NCI-H446 (cell line): ENCODE measurements at regions not wholly inside any gene's neighbourhood (a gene's known extent, or its start where the extent isn't known, plus 50 kb on each side); places are given as distances from the start of the nearest gene placed in this dataset.
A peak's percentile ranks its signal among the peaks of the same experiment; 100 is the strongest.
"Not testable (repeated sequence)": the region's sequence is repeated elsewhere in the genome, so short reads cannot be mapped to it uniquely, and the experiment has no call there.

ENCODE experiments used
- DNase-seq, 2 experiments: peaks; one replicate each; lab custom pipeline; 2025; lab: John Stamatoyannopoulos, UW

- DNase-seq = no peak
Measured at GRCh38 chr3:16076564-16076963, 97.9 kb upstream of the GALNT15 start.

GRCh38 chr3:16077146-16077545 lies 97.3 kb upstream of the GALNT15 start:
- DNase-seq = not testable (repeated sequence)

GRCh38 chr3:16077681-16078080 lies 96.8 kb upstream of the GALNT15 start:
- DNase-seq = not testable (repeated sequence)

DNA sequence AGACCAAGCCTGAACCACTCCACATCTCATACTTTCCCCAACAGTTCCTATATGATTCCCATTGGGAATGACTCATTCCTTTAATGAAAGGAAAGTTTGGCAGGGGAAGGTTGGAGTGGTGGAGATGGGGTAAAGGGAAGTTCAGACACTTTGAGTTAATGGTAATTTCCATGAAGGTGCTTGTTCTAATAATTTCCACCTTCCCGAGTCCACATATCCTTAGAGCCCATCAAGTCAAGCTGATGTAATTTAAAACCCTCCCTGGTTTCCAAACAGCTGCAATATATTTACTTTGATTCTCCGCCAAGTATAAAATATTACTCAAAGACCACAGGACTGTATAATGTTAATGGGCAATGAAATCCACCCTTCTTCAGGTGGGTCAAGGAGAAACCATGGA lies 95.0 kb upstream of the GALNT15 start:
- DNase-seq = peak in 1 of 2 experiments; percentile 35

DNA sequence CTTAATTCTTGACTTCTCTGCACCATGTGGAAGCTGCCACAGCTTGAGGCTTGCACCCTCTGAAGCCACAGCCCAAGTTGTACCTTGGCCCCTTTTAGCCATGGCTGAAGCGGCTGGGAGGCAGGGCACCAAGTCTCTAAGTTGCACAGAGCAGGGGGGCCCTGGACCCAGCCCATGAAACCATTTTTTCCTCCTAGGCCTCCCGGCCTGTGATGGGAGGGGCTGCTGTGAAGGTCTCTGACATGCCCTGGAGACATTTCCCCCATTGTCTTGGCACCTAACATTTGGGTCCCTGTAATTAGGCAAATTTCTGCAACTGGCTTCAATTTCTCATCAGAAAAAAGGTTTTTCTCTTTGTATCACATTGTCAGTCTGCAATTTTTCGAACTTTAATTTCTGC lies 92.8 kb upstream of the GALNT15 start:
- DNase-seq = no peak

- DNase-seq = no peak
Measured at GRCh38 chr3:16084887-16085286, 89.6 kb upstream of the GALNT15 start.

GRCh38 chr3:16085410-16085809 lies 89.1 kb upstream of the GALNT15 start:
- DNase-seq = no peak

- peak; percentile 24 to 63 for DNase-seq
Measured at GRCh38 chr3:16085884-16086608, 88.4 kb upstream of the GALNT15 start.

DNA sequence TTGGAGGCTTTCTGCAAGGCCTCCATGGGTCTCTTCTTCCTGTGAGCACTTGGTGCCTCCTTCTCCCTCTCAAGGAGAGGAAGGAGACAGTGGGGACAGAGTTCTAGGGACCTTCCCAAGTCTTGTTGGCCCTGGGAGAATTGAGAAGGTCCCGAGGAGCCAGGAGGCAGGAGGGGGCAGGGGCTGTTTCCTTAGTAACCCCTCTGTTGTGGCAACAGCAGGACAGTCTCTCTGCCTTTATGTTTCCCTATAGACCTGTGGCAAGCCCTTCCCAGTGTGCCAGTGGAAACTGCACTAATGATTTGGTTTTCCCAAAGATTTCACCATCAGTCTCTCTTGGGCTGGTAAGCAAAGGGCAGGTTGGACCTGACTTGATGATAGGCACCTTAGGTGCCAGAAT lies 87.8 kb upstream of the GALNT15 start:
- DNase-seq = no peak

- no peak for DNase-seq
Measured at GRCh38 chr3:16088496-16088895, 86.0 kb upstream of the GALNT15 start.

- DNase-seq = no peak
Measured at GRCh38 chr3:16089521-16089920, 85.0 kb upstream of the GALNT15 start.

DNA sequence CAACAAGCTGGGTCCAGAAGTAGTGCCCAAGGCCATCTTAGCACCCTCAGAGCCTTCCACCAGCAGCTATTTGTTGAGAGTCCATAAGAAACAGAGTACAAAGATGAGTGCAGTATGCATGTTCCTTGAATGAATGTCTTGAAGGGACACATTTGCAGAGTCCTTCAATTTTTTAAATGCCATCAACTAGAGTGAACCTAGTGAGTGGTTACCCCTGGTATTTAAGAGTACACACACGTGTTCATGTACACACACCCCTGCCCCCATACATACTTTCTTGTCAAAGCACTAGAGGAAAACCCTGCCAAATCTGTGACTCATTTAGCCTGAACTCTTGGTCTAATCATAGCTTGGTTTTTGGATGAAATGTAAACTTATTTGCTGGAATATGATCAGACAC lies 84.5 kb upstream of the GALNT15 start:
- peak in 1 of 2 experiments; percentile 37 for DNase-seq

DNA sequence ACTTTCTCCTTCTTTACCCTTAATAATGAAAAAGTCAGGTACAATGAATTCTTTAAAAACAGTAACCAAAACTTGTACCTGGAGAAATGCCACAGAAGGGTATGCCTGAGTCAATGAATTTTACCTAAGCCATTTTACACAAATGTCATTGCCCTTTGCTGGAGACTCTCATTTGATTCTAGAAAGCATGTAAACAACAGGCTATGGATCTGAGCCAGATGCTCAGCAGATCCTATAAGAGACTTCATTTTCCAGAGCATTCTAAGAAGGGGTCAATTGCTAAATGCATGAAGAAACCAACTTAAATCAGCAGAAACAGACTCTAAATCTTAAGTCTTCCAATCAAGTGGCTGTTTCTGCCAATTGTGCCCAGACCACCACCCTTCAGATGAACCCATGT lies 83.8 kb upstream of the GALNT15 start:
- no peak for DNase-seq

GRCh38 chr3:16092923-16093322 lies 81.6 kb upstream of the GALNT15 start:
- DNase-seq = no peak

DNA sequence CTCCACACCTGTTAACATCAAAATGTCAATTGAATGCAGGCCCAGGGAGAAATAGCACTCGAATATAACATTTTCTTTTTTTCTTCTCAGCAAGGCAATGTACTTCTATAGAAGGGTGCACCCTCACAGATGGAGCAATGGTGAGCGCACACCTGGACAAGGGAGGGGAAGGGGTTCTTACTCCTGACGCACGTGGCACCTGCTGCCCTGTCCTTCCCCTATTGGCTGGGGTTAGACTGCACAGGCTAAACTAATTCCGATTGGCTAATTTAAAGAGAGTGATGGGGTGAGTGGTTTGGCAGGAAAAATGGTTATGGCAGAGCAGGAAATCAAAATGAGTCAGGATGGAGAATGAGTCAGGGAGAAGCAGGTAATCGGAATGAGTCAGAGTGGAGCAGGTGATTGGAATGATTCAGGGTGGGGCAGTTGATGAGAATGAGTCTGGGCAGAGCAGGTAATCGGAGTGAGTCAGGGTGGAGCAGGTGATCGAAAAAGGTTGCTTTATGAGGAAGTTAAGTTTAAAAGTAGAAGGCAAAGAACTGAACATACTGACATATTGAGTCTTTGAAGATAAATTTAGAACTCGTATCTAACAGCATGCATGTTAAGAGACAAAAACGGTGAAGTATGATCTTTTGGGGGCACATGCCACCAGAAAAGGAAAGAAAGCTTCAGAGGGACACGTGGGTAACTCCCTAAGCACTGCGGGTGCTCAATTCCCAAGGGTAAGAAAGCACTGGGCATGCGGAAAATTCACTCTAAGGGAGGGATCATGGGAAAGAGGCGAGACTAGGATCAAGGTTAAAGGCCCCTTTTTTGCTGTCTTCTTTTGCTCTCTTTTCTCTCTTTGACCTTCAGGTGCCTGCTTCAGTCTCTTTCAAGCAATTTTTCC lies 72.9 kb upstream of the GALNT15 start:
- no peak for DNase-seq

GRCh38 chr3:16102187-16102561 lies 72.3 kb upstream of the GALNT15 start:
- no peak for DNase-seq

- no peak for DNase-seq
Measured at GRCh38 chr3:16102905-16103364, 71.5 kb upstream of the GALNT15 start.

GRCh38 chr3:16103472-16103871 lies 71.0 kb upstream of the GALNT15 start:
- peak in 1 of 2 experiments; percentile 20 for DNase-seq

- DNase-seq = no peak
Measured at GRCh38 chr3:16104156-16104555, 70.3 kb upstream of the GALNT15 start.

GRCh38 chr3:16106050-16106449 lies 68.4 kb upstream of the GALNT15 start:
- DNase-seq = peak in 1 of 2 experiments; percentile 39

- DNase-seq = no peak
Measured at GRCh38 chr3:16108424-16108823, 66.1 kb upstream of the GALNT15 start.

GRCh38 chr3:16109929-16110328 lies 64.6 kb upstream of the GALNT15 start:
- DNase-seq = no peak

DNA sequence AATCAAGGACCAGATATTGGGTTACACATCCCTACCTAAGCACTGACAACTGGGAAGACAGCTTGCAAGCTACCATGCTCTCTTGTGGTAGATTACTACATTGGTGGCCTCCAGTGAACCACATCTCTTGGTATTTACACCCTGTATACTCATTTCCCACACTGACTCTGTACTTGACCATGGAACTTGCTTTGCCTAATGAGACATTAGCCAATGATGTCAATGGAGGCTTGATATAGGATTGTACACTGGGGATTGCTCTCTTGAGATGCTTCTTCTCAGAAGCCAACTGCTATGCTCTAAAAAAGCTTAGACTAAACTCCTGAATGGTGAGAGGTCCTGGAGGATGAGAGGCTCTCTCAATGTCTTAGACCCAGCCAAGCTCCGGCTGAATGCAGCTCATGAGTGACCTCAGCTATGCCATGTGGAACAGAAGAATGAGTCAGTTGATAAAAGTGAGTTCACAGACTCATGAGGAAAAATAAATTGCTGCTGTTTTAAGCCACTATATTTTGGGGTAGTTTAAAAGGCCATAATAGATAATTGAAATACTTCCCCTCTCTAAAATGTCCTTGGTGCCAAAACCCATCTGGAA lies 61.5 kb upstream of the GALNT15 start:
- no peak for DNase-seq
